GM19467 (cell line): ENCODE measurements at regions not wholly inside any gene's neighbourhood (a gene's known extent, or its start where the extent isn't known, plus 50 kb on each side); places are given as distances from the start of the nearest gene placed in this dataset.
"Not testable (repeated sequence)": the region's sequence is repeated elsewhere in the genome, so short reads cannot be mapped to it uniquely, and the experiment has no call there.

Experiments
- ATAC-seq: cut with Tn5 transposase; IDR thresholded peaks from one replicate; pipeline ENCODE4 v1.9.1; 2021; ENCODE audit warnings: mild to moderate bottlenecking, moderate library complexity; ENCODE audit not compliant: unreplicated experiment

DNA sequence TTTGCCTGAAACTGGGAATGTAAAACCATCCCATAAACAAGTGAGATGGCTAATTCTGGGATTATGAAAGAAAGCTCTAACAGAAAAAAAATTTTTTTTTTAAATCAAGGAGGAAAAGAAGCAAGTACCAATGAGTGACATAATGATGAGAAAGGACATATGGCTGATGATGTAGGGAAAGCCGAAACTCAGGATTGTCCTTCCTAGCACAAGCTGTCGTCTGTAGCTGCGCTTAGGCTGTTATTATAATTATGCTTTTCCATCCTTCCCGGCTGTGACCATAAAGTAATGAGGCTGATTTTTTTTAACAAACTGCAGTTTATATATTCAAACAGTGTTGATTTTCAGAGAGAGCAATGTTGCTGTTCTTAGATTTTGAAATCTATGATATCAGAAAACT, 209.8 kb upstream of the NOCT start:
- no peak for ATAC-seq

DNA sequence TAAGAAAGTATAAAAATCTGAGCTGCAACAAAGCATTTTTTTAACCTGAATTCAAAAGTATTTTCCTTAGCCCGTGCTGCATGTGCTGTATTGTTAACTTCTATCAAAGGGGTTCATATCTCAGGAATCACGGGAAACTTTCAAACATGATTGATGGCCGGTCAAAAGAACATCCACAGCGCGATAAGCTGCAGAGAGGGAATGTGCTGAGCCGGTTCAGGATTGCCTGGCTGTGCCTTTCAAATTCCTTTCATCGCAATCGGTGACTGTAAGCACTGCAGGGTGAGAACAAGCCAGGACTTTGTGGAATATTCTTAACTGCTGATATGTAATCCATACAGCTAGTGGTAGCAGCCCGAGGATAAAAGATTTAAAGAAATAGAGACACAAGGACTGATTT, 210.9 kb upstream of the NOCT start:
- no peak for ATAC-seq

DNA sequence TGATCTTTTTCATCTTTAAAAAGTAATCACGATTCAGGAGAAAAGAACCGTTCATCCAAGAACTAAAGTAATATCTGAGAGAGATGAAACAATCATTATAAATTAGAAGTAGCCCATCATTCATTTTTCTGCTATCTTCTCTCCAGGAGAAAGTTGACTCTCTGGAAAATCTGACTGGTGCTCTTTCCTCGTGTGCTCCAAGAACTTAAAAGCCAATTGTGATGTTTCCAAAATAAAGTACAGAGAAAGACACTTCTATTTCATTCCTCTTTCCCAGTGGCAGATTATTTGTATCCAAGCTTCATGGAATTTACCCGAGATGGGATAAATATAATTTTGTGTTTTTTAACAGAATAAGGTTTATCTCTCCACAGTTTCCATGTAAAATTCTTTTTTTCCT, 212.5 kb upstream of the NOCT start:
- no peak for ATAC-seq

DNA sequence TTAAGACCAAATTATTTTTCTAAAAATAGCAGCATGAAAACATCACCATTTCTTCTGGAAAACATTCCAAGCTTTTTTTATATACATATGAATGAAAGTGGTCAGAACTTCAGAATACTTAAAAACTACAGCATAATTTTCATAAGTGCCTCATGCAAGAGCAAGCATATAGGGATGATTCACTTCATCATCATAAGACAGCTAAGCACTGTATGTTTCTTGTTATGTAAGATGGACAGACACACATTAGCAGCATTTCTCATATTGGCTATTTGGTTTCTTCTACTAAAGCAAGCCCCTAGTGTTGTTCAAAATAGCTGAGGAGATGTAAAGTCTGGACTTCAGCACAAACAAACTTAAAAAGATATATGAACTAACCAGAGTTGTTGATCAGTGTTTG, 213.1 kb upstream of the NOCT start:
- ATAC-seq = no peak

DNA sequence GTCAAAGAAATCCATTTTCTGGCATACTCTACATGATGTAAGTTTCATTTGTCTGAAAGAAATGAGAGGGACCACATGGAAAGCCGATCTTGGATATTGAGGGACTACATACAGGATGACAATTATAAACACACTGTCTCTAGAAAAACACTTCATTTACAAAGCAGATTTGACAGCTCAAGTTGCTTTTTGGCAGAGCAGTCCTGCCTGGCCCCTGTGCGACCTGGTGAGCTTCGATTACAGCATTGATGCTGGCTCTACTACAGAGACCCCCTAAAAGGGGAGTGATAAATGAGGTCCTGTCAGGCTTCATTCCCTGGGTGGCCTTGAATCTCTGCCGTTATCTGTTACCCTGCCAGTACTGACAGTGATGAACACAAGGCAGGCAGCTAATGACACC, 215.2 kb upstream of the NOCT start:
- ATAC-seq = no peak

DNA sequence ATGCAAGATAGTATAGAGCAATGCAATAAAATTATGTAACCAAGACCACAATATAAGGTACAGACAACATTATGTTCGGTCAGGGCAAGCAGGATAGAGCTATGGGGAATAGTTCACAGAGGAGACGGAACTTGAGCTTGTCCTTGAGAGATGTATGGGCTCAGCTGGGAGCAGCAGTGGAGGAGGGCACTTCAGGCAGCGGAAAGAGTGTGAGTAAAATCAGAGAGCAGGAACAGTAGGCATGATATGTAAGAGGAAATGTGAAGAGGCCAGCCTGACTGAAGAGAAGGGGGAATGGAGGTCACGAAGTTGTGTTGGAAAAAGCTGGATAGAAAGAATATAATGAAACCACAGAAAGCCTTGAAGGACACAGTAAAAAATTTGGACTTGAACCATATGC, 217.2 kb upstream of the NOCT start:
- ATAC-seq = no peak

DNA sequence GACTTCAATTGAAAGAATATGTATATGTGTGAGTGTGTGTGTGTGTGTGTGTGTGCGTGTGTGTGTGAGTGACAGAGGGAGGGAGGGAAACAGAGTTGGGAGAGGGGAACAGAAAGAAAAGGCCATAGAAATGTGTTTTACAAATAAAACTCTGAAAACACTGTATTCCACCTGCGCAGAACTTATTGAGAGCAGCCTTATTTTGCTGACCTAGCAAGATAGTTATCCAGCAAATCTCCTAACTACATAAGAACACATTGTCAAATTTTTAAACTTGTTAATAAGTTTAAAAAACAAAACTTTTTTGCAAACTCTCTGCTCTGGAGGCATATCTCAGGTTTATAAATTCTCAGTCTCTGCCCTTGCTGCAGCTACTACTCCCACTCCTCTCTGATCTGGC, 217.9 kb upstream of the NOCT start:
- no peak for ATAC-seq

DNA sequence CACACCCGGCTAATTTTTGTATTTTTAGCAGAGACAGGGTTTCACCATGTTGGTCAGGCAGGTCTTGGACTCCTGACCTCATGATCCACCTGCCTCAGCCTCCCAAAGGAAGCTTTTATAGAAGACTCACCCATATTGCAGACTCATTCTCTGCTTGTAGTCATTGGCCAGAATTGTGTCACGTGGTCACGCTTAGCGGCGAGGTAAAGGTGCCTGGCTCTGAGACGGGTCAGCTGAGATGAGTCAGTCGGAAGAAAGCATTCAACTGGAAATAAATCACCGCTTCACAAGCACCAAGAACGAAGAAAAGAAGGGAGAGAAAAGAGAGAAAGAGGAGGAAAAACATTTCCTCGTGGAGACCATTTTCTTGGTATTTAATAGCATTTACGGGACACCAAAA, 218.8 kb upstream of the NOCT start:
- ATAC-seq = no peak

DNA sequence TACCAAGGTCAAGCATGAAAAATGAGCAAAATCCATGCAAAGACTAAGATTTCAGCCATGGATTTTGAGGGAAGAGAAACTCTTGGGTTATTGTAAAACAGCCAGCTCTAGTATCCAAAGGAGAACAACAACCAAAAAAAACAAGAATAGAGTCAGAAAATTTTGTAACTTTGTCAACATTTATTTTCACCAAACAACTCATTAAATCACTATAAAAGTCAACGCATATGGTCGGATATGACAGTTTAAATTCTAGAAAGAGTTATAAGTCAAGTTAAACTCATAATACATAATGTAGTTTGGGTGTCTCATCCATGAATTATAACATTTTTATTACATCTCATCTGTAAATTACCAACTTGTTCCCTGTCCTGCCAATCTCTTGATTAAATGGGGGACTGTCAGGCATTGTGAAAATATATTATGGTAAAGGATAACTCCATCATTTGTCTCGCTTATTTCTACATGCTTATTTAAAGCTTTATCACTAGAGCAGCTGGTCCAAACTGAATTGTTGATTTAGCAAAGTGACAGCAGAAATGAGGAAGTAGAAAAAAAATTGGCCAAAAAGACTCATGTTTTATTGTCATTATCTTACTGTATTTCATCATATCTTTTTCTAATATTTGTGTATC, 224.8 kb upstream of the NOCT start:
- no peak for ATAC-seq

DNA sequence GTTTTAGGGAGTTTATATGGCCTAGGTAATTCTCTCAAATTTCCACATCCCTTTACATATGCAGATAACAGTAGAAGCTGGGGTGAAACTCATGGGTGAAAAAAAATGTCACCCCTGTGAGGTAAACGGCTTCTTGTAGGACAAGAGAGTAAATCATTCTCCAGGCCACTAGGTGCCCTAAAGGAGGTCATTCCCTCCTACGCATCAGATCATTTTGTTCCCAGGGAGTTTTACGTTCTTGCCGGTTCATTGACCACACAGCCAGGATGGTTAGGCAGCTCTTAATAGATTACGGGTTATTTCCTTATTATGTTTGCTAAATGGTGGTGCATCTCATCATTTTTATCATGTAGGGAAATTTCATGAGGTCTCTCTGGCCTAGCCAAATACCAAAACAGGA, 225.8 kb upstream of the NOCT start:
- ATAC-seq = no peak

DNA sequence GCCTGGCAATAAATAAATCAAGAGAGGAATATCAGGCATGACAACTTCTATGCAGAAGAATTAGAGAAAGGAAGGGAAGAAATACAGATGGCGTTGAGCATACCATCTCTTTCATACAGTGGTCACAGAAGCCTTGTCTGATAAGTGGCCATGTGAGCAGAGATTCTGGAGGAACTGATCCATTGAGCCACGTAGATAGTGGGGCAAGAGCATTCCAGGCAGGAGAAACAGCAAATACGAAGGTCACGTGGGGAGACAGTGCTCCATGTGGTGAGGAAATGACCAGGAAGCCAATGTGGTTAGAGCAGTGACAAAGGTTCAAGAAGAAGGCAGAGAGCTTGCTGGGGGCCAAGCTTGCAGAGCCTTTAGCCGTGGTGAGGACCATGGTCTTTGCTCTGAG, 226.7 kb upstream of the NOCT start:
- ATAC-seq = no peak

DNA sequence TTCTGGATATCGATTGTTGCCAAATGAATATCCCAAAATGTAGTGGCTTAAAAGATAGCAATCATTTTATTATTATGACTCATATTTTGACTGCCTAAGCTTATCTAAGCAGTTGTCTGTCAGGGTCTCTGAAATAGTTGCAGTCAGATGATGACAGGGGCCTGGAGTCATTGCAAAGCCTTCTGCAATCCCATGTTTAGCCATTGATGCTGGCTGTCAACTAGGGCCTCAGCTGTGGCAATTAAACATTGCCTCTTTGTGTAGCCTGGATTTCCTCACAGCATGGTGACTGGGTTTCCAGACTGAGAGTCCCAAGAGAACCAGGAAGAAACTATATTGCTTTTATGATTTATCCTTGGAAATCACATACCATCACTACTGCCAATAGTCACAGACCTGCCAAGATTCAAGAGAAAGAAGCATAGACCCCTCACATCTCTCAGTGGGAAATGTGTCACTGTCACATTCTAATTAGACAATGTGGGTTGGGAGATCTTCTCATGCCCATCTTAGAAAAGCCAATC, 227.3 kb upstream of the NOCT start:
- no peak for ATAC-seq

DNA sequence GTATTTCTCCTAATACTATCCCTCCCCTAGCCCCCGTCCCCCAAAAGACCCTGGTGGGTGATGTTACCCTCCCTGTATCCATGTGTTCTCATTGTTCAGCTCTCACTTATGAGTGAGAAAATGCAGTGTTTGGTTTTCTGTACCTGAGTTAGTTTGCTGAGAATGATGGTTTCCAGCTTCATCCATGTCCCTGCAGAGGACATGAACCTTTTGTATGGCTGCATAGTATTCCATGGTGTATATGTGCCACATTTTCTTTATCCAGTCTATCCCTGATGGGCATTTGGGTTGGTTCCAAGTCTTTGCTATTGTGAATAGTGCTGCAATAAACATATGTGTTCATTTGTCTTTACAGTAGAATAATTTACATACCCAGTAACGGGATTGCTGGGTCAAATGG, 235.8 kb upstream of the NOCT start:
- ATAC-seq = not testable (repeated sequence)

DNA sequence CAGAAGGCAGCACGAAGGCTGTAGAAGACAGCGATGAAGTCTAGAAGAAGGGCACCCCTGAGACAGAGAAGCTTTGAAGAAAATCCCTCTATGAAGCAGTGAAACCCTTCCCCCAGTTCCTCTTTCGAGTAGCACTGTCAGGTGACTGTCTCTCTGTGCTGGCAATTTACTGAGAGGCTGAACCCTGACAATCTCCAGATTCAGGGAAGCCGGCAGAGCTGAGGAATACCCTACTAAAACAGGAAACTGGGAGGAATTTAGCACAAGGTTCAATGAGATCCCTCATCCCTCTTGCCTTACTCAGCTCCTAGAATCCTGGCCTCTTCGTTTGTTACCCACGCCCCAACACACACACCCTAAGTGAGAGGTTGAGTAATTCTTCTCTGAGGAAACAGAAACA, 239.7 kb upstream of the NOCT start:
- ATAC-seq = no peak

DNA sequence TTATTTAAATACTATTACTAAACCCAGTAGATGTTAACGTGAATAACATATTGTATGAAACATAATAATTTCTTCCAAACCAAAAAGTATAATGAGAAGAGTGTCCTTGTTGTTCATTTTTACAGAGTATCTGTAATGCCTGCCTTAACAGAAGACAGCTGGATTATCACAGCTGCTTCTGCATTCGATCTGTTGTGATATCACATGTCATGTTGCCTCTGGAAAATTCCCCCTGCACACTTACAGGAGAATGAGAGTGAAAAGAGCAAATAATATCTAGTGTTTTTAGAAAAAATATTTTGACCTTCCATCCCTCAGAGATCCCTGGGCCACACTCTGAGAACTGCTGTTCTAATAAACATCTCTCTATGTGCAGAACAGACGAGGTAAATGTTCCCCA, 240.1 kb upstream of the NOCT start:
- no peak for ATAC-seq

DNA sequence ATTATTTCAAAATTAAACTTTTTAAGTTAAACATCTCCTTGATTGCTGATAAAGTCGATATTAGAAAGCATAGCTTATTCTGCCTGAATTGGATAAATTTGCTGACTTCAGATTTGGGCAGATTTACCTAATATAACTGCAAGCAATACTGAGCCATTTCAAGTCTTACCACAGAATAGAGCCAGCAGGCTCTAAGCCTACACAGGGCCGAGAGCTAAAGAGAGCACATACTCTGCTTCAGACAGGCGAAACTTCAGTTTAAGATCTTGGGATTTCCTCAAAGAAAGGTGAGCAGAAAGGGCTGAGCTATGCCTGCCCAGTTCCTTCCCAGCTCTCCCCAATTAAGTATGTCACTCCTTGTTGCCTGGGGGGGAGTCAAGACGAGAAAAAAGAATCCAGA, 240.6 kb upstream of the NOCT start:
- no peak for ATAC-seq

DNA sequence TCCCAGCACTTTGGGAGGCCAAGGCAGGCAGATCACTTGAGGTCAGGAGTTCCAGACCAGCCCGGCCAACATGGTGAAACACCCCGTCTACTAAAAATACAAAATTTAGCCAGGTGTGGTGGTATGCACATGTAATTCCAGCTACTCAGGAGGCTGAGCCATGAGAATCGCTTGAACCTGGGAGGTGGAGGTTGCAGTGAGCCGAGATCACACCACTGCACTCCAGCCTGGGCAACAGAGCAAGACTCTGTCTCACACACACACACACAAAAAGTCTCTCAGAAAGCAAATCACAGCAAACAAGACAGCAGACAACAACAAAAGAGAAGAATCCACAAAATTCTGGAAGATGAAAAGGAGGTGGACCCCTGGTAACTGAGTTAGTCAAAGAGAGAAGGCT, 241.5 kb upstream of the NOCT start:
- not testable (repeated sequence) for ATAC-seq

DNA sequence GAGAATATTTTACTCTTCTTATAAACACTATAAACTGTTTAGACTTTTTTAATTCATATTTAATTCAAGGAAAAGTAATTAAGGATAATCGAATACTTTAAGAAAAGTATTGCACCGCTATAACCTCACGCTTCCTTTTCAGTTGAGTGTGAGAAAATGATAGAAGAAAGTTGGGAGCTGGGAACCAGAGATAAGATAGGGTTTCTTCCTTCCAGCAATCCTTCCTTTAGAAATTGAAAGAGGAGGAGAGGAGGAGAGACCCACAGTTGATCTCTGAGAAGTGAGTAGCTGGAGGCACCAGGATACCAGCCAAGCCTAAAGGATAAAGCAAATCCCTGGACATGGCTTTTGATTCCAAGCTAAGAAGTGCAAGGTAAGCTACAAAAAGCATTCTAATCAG, 242.3 kb upstream of the NOCT start:
- ATAC-seq = no peak

DNA sequence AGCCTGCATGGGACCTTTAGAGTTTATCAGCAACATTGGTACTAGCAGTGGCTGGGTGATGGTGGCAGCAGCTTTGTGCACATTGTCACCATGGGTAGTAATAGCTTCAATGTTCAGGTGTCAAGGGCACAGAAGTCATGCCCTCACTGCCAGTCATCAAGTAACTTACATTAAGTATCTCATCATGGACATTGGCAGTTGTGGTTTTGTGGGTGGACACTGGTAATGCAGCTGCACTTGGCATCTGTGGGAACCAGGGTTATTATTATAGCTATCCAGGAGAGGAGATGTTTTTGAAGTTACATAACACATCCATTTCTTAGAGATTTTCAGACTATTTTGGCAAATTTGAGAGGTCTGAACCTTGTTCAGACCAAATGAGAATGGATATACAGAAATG, 243.2 kb upstream of the NOCT start:
- ATAC-seq = no peak

DNA sequence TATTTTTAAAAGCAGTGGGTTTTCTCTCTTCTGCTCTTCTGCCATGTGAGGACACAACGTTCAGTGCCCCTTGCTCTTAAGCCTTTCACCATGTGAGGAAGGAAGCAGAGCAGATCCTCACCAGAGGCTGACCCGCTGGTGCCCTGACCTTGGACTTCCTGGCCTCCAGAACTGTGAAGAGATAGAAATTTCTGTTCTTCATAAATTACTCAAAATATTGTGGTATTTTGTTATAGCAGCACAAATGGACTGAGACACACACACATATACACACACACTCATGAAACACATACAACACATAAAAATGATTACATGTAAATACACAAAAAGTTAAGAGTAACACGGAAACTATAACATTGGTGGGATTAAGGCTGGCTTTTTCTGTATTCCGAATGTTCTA, 244.8 kb upstream of the NOCT start:
- ATAC-seq = no peak

DNA sequence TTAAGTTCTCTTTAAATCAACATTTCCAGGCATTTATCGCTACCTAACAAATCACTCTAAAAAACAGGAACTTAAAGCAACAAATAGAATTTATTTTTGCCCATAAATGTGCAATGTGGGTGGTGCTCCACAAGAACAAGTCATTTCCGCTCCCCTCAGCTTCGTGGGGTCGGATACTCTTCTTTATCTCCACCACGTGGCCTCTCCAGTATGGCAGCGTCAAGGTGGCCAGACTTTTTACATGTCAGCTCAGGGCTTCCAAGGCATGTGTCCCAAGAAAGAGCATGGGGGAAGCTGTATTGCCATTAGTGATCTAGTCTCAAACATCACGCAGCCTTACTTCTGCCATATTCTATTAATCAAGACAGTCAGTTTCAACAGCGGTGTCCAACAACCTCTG, 249.2 kb upstream of the NOCT start:
- ATAC-seq = no peak

DNA sequence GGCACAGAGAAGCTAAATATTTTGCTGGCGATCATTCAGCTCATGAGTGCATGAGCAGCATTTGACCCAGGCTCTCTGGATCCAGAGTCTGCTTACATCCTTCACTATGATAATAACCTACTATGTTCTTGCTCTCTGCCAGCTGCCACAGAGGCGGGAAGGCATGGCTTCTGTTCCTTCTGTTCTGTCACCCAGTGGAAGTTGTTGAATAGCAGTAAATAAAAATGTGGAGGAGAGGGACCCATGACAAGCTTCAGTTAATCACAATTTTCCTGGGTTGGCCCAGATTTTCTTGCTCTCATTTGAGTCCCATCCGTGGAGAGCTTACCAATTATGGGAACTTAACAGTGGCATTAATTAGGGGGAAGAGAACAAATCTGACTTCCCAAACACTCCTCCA, 250.1 kb upstream of the NOCT start:
- ATAC-seq = no peak

DNA sequence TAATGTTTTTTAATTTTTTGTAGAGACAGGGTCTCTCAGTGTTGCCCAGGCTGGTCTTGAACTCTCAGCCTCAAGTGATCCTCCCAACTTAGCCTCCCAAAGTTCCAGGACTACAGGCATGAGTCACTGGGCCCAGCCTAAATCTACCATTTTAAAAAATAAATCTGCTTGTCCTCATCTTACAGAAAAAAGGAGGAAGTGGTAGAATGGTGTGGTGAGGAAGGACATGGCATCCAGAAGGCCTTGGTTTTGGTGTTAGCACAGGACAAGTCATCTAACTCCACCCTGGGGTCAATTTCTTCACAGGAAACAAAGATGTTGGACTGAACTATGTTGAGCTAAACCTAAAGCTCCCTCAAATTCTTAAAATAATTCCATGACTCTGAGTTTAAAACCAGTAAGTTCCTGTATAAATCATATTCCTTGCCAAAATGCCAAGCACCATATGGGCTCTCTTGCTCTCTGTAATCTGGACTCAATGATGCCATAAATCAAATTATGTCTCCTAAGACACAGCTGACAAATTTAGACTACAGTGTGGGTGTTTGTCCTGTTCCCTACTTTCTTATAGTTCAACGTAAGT, 253.9 kb upstream of the NOCT start:
- ATAC-seq = no peak
